Stimulated activated CD4-positive, alpha-beta T cell treated with anti-CD3 and anti-CD28 coated beads, Interleukin-12 subunit alpha, Interleukin-12 subunit beta, amount 100 ng/mL, for 24 hours (primary cell): ENCODE measurements at regions not wholly inside any gene's neighbourhood (a gene's known extent, or its start where the extent isn't known, plus 50 kb on each side); places are given as distances from the start of the nearest gene placed in this dataset.

Experiments used
- DNase-seq, 2 experiments: peaks; one replicate each; pipeline ENCODE4 v3.0.0-alpha.2; 2020; ENCODE audit warnings: low read depth in 2 of 2

DNA sequence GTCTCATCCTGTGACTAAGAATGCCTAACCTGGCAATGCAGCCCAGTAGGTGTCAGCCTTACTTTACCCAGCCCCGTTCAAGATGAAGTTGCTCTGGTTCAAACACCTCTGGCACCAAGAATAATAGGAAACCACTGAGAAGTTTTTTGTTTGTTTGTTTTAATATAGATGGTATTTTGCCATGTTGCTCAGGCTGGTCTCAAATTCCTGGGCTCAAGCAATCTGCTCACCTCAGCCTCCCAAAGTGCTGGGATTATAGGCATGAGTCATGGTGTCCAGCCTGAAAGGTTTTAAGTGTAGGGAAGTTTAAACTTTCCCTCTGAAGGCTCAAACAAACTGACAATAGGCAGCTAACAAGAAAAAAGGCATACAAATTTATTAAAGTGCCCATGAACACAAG lies 51.2 kb upstream of the ABCC4 start:
- no peak for DNase-seq

DNA sequence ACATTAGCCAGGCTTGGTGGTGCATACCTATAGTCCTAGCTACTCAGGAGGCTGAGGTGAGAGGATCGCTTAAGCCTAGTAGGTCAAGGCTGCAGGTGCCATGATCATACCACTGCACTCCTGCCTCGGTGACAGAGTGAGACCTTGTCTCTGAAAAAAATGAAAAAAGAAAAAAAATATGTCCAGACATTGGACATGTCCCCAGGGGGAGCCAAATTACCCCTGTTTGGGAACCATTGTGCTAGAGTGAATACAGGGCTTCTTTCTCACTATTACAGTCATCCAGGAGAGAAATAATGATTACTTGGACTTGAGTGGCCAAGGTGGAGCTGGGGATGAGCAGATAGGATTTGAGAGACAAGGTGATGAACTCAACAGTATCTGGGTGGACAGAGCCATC lies 52.9 kb upstream of the ABCC4 start:
- DNase-seq: no peak

DNA sequence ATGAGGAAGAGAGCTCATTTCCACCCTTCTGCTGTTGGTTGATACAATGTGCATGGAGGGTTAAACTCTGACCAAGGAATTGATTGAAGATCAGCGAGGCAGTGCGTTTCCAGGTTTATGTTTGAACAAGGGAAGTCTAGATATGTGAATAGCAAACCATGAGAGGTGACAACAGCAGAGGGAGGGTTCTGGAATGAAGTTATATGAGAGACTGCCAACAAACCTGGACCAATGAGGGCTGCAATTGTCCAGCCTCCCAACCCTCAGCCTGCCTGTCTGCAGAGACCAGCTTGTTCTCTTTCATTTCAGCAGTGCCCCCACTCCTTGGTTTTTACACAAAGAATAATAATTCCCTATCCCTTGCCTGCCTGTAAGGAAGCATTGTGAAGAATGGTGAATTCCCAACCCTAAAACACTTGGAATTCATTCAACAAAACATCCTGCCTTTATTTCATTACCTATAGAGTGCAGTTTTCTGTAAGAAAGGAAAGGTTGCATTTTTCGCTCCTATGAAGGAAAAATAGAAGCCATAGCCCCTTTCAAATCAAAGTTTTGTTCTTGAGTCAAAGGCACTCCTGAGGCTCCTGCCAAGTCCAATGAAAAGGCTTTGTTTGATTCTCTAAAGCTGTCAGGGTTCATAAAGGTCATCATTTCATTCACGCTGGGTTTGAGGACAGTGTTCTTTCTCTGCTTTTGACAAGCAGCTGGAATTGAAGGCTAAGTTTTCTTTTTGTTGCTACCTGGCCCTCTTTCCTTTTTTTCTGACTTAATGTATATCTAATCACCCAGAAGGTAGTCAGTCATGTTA lies 53.6 kb upstream of the ABCC4 start:
- DNase-seq: no peak

DNA sequence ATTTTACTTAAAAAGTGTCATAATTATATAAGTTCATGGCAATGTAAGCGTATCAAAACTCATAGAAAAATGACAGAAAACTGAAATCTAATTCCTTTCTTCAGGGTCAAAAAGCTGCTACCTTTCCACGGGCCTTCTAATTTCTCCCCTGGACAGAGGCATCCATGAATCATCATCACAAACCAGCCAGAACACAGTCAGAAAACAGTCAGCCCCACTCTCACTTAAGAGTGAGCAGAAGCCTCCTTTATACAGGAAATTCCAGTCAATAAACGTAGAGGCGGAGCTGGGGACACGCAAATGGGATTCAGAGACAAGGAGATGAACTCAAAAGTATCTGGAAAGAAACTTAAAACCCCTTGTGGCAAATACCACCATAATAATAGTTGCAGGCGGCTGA lies 54.2 kb upstream of the ABCC4 start:
- DNase-seq: no peak

DNA sequence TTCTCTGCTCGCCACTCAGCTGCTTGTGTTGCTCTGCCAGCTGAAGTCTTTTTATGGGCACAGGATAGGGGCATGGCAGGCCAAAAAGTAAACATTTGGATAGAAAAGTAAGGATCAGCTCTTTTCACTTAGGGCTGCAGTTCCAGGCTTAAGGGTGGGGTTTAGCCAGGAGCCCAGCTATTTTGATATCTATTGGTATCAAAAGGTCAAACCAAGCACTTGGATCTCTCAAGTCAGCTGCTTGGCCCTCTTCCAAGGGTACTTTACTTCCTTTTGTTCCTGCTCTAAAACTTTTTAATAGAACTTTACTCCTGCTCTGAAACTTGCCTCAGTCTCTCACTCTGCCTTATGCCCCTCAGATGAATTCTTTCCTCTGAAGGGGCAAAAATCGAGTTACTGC lies 55.7 kb upstream of the ABCC4 start:
- DNase-seq: no peak

DNA sequence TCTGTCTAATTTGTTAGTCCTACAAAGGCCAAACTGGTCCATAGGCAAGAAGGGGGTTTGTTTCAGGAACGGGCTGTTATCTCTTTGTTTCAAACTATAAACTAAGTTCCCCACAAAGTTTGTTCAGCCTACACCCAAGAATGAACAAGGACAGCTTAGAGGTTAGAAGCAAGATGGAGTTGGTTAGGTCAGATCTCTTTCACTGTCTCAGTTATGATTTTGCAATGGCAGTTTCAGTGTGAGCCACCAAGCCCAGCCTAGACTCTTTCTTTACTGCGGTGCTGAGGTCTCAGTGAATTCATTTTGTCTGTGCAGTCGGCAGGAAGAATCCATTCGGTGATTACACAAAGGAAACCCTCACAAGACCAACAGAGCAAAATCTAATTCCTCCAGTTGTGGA lies 56.6 kb upstream of the ABCC4 start:
- no peak for DNase-seq

DNA sequence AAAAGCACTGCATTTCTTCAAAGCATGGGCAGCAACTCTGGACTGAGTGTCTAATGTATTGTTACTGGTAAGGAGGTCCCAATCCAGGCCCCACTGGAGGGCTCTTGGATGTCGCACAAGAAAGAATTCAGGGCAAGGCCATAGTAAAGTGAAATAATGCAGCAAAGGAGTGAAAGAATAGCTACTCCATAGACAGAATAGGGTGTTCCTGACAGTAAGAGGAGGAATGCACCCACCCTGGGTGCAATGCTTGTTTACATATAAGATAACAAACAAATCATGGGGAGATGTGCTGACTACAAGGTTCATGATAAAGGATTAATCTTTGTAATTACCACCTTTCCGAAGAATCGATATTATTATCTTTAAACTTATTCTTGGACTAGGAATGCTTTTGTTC lies 58.8 kb upstream of the ABCC4 start:
- no peak for DNase-seq

DNA sequence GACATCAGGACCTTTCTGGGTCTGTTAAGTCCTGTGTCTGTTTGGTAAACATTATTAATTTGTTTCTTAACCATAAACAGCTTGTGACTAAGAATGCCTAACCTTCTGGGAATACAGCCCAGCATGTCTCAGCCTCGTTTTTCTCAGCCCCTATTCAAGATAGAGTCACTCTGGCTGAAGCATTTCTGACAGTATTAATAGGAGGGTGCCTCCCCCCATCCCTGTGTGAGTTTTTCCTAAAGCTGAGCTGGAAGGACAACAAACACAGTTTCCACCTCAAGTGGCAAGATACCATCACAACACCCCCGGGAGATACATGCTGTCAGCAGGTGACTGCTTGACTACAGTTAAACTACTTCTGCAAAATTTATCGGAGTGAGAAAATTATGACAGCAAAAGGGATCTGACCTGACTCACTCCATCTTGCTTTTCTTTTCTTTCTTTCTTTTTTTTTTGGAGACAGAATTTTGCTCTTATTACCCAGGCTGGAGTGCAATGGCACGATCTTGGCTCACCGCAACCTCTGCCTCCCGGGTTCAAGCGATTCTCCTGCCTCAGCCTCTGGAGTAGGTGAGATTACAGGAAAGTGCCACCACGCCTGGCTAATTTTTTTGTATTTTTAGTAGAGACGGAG lies 59.3 kb upstream of the ABCC4 start:
- no peak for DNase-seq

DNA sequence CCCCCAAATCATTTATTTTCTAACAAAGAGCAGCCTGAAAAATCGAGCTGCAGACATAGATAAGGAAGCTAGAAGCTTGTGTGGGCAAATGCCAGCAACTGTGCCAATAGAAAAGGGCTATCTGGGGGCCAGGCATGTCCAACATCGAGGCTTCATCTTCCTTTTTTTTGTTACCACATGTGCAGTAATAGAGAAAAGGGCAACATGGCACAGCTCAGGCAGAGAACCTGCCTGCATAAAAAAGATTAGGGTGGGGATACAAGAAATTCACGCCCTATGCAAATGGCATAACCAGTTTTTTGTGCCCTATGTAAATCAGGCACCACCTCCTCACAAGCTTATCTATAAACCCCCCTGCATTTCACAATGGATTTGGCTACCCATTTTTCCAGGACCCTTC lies 60.4 kb upstream of the ABCC4 start:
- DNase-seq: no peak

DNA sequence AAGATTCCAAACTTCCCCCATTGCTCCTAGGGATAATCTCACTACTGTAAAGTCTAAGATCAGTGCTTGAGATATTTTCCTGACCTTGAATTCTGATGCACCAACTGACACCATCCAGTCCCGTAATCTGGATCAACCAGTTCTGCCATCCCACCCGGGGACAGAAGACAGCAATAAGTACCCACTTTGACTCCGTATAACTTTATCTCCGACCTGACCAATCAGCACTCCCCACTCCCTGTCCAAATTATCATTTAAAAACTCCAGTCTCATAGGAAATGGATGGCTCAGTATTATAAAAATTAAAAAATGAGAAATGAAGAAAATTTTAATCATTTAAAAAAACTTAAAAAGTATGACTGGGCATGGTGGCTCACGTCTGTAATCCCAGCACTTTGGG lies 61.4 kb upstream of the ABCC4 start:
- DNase-seq: no peak

DNA sequence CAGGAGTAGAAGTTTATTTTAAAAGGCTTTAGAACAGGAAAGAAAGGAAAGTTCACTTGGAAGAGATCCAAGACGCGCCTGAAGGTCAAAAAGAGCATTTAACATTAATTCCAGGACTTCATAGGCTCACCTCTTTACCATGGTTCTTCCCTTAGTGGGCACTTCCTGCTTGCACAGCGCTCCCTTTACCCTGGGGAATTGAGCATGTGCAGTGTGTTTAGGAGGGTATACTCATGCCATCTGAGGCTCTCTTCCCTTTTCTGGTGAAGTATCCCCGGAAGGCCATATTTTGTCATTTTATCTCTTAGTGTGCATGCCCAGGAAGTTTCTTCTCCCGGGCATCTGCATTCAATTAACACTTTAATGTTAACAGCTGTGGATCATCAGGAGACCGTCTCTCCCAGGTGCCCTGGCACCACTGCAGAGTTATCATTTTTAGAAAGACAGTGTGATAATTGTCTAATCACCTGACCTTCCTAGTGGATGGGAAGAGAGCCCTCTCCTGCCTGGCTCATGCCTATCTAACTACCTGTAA lies 66.1 kb upstream of the ABCC4 start:
- no peak for DNase-seq

DNA sequence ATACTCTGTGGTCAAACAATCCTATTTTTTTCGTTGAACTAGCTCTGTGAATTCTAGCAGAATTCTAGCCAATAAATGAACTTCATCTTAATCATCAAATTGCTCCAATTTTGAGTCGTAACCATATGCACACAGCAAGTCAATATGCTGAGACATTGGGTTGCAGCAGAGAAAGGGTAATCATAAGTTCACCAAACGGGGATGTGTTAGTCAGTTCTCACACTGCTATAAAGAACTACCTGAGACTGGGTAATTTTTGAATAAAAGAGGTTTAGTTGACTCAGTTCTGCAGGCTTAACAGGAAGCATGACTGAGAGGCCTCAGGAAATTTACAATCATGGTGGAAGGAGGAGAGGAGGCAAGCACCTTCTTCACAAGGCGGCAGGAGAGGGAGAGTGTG lies 67.7 kb upstream of the ABCC4 start:
- no peak for DNase-seq

DNA sequence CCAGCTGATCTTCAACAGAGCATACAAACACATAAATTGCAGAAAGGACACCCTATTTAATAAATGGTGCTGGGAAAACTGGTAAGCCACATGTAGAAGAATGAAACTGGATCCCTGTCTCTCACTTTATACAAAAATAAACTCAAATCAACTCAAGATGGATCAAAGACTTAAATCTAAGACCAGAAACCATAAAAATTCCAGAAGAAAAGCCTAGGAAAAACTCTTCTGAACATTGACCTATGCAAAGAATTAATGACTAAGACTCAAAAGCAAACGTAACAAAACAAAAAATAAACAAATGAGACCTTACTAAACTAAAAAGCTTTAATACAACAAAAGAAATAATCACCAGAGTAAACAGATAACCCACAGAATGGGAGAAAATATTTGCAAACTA lies 74.5 kb upstream of the ABCC4 start:
- no peak for DNase-seq

DNA sequence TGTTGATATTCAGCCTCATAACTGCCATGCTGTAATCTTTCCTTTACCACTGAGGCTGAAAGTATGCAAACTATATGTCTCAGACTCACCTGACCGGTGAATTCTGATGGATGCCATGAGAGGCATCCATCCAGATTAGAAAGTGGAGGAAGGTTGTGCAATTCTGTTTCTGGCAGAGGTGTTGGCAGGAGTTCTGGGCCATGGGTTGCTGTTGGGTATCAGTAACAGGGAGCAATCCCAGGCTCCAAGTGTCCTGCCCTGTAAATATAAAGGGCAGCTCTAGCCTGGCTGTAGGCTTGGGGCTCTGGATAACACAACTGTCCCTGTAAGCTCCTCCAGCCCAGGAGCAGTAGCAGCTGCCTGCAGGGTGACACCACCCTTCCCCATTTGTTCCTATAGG lies 77.4 kb upstream of the ABCC4 start:
- DNase-seq: no peak

DNA sequence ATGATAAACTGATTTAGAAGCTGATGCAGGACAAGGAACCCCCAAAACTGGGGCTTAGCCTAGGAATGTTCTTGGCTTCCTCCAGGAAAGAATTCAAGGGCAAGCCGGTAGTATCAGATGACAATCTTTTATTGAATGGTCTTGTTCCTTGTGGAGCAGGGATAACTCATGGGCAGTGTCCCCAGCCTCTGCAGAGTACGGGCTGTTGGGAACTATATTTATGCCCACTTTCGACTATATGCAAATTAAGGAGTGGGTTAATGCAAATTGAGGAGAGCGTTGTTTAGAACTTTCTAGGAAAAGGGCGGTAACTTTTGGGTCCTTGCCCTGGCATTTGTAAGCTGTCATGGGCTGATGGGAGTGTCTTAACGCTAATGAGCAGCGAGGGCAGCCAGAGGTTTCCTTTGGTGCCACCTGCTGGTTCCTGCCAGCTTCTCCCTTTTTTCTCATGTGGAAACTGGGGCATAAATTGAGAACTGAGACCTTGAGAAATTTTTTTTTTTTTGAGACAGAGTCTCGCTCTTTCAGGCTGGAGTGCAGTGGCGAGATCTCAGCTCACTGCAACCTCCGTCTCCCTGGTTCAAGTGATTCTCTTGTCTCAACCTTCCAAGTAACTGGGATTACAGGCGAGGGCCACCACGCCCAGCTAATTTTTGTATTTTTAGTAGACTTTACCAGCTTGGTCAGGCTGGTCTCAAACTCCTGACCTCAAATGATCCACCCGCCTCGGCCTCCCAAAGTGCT lies 79.4 kb upstream of the ABCC4 start:
- peak; percentile 44 to 55 for DNase-seq

DNA sequence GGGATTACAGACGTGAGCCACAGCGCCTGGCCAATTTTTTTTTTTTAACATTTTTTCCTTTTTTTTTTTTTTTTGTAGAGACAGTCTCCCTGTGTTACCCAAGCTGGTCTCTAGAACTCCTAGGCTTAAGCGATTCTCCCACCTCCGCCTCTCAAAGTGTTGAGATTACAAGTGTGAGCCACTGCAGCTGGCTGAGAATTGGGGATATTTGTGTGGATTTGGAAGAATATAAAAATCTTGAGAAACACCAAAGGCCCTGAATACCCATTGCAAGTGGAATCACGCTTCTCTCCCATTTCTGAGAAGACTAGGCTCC lies 79.9 kb upstream of the ABCC4 start:
- no peak for DNase-seq

DNA sequence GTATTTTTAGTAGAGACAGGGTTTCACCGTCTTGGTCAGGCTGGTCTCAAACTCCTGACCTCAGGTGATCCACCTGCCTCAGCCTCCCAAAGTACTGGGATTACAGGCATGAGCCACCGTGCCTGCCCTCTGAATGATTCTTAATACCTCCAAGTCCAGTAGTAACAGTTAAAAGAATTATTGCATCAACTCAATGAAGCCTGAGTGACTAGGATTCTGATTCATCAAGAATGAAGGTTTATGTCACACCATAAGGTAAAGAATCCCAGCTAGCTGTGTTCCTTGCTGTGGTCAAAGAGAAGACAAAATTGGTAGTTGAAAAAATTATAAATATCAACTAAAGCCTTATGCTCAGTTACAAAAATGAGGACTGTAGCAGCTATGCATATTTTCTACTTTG lies 81.2 kb upstream of the ABCC4 start:
- DNase-seq: no peak

DNA sequence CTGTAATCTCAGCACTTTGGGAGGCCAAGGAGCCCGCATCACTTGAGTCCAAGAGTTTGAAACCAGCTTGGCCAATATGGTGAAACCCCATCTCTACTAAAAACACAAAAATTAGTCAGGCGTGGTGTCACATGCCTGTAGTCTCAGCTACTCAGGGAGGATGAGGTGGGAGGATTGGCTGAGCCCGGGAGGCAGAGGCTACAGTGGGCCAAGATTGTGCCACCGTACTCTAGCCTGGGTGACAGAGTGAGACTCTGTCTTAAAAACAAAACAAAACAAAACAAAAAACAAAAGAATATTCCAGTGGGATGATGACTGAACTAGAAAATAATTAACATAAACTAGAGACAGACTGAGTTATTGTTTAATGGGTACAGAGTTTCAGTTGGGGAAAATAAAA lies 81.7 kb upstream of the ABCC4 start:
- no peak for DNase-seq

DNA sequence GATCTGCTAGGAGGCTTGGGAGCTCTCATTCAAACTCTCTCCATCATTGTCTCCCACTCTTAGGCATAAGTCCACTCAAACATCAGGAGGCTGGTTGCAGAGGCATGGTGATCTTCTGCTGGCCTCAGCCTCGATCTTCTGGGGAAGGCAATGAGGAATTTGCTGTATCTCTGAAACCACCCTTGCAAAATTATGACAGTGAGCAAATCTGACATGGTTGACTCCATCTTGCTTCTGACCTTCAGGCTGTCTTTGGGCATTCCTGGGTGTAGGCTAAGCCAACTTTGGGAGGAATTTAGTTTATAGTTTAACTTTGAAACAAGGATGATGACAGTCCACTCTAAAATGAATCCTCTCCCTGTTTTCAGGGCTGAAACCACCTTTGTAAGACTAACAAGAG lies 84.1 kb upstream of the ABCC4 start:
- DNase-seq: no peak

DNA sequence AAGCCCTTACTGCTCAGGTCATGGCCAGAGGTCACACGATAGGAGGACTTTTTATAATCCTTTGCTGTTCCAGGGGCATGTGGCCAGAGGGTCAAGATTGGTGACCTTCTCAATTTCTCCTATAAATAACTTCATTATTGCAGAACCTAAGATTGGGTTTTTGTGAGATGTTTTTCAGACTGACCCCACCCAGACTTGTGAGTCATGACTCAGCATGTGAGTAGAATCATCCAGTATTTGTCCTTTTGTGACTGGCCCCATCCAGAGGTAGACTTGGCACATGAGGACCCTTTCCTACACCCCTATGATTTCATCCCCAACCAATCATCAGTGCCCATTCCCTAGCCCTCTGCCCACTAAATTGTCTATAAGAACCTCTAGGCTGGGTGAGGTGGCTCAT lies 84.5 kb upstream of the ABCC4 start:
- no peak for DNase-seq

DNA sequence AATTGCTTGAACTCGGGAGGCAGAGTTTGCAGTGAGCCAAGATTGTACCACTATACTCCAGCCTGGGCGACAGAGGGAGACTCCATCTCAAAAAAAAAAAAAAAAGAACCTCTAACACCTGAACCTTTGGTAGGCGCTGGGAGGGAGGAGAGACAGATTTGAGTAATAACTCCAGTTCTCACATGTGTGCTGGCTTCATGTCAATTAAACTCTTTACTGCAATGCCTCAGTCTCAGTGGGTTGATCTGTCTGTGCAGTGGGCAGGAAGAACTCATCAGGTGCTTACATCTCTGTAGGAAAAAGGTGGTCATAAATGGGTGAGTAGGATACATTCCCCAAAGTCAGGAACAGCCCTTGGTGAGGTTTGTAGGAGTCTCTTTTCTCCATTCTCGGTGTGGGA lies 85.1 kb upstream of the ABCC4 start:
- DNase-seq: no peak

DNA sequence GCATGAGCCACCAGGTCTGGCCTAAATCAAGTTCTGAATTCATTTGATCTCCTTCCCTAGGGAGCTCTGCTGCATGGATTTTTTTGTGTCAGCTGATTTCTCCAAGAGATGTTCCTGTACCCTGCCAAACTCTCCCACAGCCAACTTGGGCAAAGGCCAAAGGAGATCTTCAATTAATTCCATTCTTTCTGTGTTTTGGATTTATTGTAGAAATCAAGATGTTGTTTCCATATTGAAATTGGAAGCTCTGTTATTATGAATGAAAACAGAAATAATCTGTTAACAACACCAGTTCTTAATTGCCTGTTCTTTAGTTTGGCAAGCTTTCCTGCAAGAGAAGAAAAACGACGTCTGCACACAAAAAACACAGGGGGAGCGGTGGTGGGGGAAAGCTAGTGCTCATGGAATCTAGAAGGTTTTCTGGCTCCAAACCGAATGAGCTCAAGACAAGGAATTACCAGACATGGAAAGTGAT lies 86.5 kb upstream of the ABCC4 start:
- no peak for DNase-seq
